ENCODE measurements at regions not wholly inside any gene's neighbourhood (a gene's known extent, or its start where the extent isn't known, plus 50 kb on each side); places are given as distances from the start of the nearest gene placed in this dataset.

DNA sequence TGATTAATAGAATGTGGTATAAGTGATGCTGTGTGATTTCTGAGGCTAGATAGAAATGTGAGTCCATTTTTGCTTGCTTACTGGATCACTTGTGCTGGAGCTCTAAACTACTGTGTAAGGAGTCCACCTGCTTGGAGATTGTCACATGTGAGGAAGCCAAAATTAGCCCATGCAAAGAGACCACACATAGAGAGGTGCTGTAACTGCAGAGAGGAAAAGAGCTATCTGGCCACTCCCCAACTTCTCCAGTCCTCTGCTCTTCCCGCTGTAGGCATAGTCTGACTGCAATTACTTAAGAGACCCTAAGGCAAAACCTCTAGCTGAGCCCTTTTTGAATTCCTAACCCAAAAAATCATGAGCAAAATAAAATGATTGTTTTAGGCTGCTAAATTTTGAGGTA lies 120.6 kb upstream of the FBXO11 start:
- ATAC-seq (no peak), DNase-seq (ENCODE audit: low read depth, low spot score) (no peak)
- Histone ChIP-seq H3K36me3 (ENCODE audit: control insufficient read depth in 1 of 2, insufficient read depth in 2 of 2, low read length in 2 of 2) (no peaks in the 10 kb centered on the region), H3K9ac (ENCODE audit: low read length) (no peak overlapping the region), H4K20me1 (ENCODE audit: insufficient read depth) (no peaks in the 10 kb centered on the region), H2AFZ (ENCODE audit: low read depth, low read length, poor library complexity, severe bottlenecking) (no peak overlapping the region), H3K9me3 (ENCODE audit: control insufficient read depth in 1 of 2, insufficient read depth in 1 of 2, low read depth in 1 of 2, low read length in 2 of 2) (no peaks in the 10 kb centered on the region), H3K79me2 (ENCODE audit: insufficient read depth, low read length) (no peaks in the 10 kb centered on the region), H3K4me3 (replicated peaks in 1 of 2; ENCODE audit: low read depth in 1 of 2, low read length in 2 of 2) (no peak overlapping the region), H3K27me3 (ENCODE audit: insufficient read depth, low read length) (no peaks in the 10 kb centered on the region), H3K4me1 (ENCODE audit: control insufficient read depth in 1 of 2, insufficient read depth in 2 of 2, low read length in 2 of 2) (no peaks in the 10 kb centered on the region), H3K9me2 (ENCODE audit: insufficient read depth) (no peaks in the 10 kb centered on the region), H3K27ac (ENCODE audit: low read depth, low read length) (no peak overlapping the region), H3K4me2 (ENCODE audit: low read length) (no peak overlapping the region)
- POLR2A ChIA-PET: no interaction called here
- BruUV-seq (replicated peaks): no TSS peak
- RAD21 ChIA-PET (ENCODE audit: low non-redundant PET in 1 of 2, low total read pairs in 2 of 2, uncharacterized antibody in 2 of 2, unreplicated experiment in 2 of 2): no interaction called here
- intact Hi-C loops (cut with micrococcal nuclease): no loop called here
- CTCF ChIA-PET: no interaction called here
- TF ChIP-seq SP1 (IDR thresholded peaks at IDR 0.05; ENCODE audit: low read depth) (no peak), FOSL1 (IDR thresholded peaks at IDR 0.05; ENCODE audit: low read depth) (no peak)

DNA sequence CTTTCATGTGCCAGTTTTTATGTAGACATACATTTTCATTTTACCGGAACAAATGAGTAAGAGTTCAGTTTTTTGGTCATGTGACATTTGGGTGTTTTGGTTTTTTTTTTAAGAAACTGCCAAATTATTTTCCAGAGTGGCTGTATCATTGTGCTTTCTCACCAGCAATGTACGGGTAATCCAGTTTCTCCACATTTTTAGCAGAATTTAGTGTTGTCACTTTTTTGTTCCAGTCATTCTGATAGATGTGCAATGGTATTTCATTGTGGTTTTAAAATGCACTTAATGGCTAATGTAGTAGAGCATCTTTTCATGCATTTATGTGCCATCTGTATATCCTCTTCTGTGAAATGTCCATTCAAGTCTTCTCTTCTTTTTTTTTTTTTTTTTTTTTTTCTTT lies 126.5 kb upstream of the FBXO11 start:
- CTCF ChIA-PET: no interaction called here
- POLR2A ChIA-PET: no interaction called here
- H3K9me3 ChIP-seq (ENCODE audit: control insufficient read depth in 1 of 2, insufficient read depth in 1 of 2, low read depth in 1 of 2, low read length in 2 of 2): no peaks in the 10 kb centered on the region
- DNase-seq (ENCODE audit: low read depth, low spot score) (no peak), ATAC-seq (no peak)
- no peak overlapping the region for H3K9ac ChIP-seq (ENCODE audit: low read length)
- TF ChIP-seq, protein P1, sequence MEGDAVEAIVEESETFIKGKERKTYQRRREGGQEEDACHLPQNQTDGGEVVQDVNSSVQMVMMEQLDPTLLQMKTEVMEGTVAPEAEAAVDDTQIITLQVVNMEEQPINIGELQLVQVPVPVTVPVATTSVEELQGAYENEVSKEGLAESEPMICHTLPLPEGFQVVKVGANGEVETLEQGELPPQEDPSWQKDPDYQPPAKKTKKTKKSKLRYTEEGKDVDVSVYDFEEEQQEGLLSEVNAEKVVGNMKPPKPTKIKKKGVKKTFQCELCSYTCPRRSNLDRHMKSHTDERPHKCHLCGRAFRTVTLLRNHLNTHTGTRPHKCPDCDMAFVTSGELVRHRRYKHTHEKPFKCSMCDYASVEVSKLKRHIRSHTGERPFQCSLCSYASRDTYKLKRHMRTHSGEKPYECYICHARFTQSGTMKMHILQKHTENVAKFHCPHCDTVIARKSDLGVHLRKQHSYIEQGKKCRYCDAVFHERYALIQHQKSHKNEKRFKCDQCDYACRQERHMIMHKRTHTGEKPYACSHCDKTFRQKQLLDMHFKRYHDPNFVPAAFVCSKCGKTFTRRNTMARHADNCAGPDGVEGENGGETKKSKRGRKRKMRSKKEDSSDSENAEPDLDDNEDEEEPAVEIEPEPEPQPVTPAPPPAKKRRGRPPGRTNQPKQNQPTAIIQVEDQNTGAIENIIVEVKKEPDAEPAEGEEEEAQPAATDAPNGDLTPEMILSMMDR (IDR thresholded peaks at IDR 0.05 in 2 of 3, conservative IDR thresholded peaks at IDR 0.05 in 1 of 3; ENCODE audit: borderline replicate concordance in 1 of 3, insufficient read depth in 1 of 3, low read depth in 2 of 3, low read length in 2 of 3): no peak
- no peak for TF ChIP-seq EZH2phosphoT487 (IDR thresholded peaks at IDR 0.05; ENCODE audit: borderline replicate concordance)
- TF ChIP-seq CEBPB (IDR thresholded peaks at IDR 0.05; ENCODE audit: low read depth): no peak
- TF ChIP-seq, protein P2, sequence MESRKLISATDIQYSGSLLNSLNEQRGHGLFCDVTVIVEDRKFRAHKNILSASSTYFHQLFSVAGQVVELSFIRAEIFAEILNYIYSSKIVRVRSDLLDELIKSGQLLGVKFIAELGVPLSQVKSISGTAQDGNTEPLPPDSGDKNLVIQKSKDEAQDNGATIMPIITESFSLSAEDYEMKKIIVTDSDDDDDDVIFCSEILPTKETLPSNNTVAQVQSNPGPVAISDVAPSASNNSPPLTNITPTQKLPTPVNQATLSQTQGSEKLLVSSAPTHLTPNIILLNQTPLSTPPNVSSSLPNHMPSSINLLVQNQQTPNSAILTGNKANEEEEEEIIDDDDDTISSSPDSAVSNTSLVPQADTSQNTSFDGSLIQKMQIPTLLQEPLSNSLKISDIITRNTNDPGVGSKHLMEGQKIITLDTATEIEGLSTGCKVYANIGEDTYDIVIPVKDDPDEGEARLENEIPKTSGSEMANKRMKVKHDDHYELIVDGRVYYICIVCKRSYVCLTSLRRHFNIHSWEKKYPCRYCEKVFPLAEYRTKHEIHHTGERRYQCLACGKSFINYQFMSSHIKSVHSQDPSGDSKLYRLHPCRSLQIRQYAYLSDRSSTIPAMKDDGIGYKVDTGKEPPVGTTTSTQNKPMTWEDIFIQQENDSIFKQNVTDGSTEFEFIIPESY (IDR thresholded peaks at IDR 0.05; ENCODE audit: extremely low read depth, insufficient replicate concordance, low read length): no peak
- no peak for TF ChIP-seq RAD21 (IDR thresholded peaks at IDR 0.05; ENCODE audit: low read depth)
- no peak for TF ChIP-seq EGR1 (IDR thresholded peaks at IDR 0.05; ENCODE audit: low read depth)
- TF ChIP-seq ZFX (IDR thresholded peaks at IDR 0.05): no peak
- no peak for TF ChIP-seq SP1 (IDR thresholded peaks at IDR 0.05; ENCODE audit: low read depth)
- TF ChIP-seq, protein P3, sequence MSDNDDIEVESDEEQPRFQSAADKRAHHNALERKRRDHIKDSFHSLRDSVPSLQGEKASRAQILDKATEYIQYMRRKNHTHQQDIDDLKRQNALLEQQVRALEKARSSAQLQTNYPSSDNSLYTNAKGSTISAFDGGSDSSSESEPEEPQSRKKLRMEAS (IDR thresholded peaks at IDR 0.05): no peak
- no peaks in the 10 kb centered on the region for H3K27me3 ChIP-seq (ENCODE audit: insufficient read depth, low read length)
- no peaks in the 10 kb centered on the region for H3K4me1 ChIP-seq (ENCODE audit: control insufficient read depth in 1 of 2, insufficient read depth in 2 of 2, low read length in 2 of 2)
- no TSS peak for BruUV-seq (replicated peaks)
- no peak overlapping the region for H2AFZ ChIP-seq (ENCODE audit: low read depth, low read length, poor library complexity, severe bottlenecking)
- H4K20me1 ChIP-seq (ENCODE audit: insufficient read depth): no peaks in the 10 kb centered on the region
- intact Hi-C loops (cut with micrococcal nuclease): no loop called here
- RAD21 ChIA-PET (ENCODE audit: low non-redundant PET in 1 of 2, low total read pairs in 2 of 2, uncharacterized antibody in 2 of 2, unreplicated experiment in 2 of 2): no interaction called here
- no peaks in the 10 kb centered on the region for H3K36me3 ChIP-seq (ENCODE audit: control insufficient read depth in 1 of 2, insufficient read depth in 2 of 2, low read length in 2 of 2)
- H3K9me2 ChIP-seq (ENCODE audit: insufficient read depth): no peaks in the 10 kb centered on the region
- no peak overlapping the region for H3K4me3 ChIP-seq (replicated peaks in 1 of 2; ENCODE audit: low read depth in 1 of 2, low read length in 2 of 2)
- no peak overlapping the region for H3K4me2 ChIP-seq (ENCODE audit: low read length)
- H3K79me2 ChIP-seq (ENCODE audit: insufficient read depth, low read length): no peaks in the 10 kb centered on the region
- H3K27ac ChIP-seq (ENCODE audit: low read depth, low read length): no peak overlapping the region
